BLaER1 (cell line): ENCODE measurements at regions not wholly inside any gene's neighbourhood (a gene's known extent, or its start where the extent isn't known, plus 50 kb on each side); places are given as distances from the start of the nearest gene placed in this dataset.

Source experiments
- H3K27ac ChIP-seq: shearing (Covaris generic); formaldehyde crosslinking; 2 replicates; pipeline ENCODE4 v1.8.1; 2022
- H3K27me3 ChIP-seq: shearing (Covaris generic); formaldehyde crosslinking; 2 replicates; pipeline ENCODE4 v1.8.1; 2022
- H3K36me3 ChIP-seq: shearing (Covaris generic); formaldehyde crosslinking; 2 replicates; pipeline ENCODE4 v1.8.1; 2022
- H3K4me1 ChIP-seq: shearing (Covaris generic); formaldehyde crosslinking; 2 replicates; pipeline ENCODE4 v1.8.1; 2022
- H3K4me2 ChIP-seq: shearing (Covaris generic); formaldehyde crosslinking; 2 replicates; pipeline ENCODE4 v1.8.1; 2022
- H3K4me3 ChIP-seq: shearing (Covaris generic); formaldehyde crosslinking; 2 replicates; pipeline ENCODE4 v1.8.1; 2022
- H3K9ac ChIP-seq: shearing (Covaris generic); formaldehyde crosslinking; 2 replicates; pipeline ENCODE4 v1.8.1; 2022
- H3K9me3 ChIP-seq: shearing (Covaris generic); formaldehyde crosslinking; 2 replicates; pipeline ENCODE4 v1.8.1; 2022
- H4K20me1 ChIP-seq: shearing (Covaris generic); formaldehyde crosslinking; 2 replicates; pipeline ENCODE4 v1.8.1; 2022
- Cebpa-rat ChIP-seq: shearing (Covaris generic); IDR thresholded peaks from 2 replicates; pipeline ENCODE4 v1.8.1; 2022

DNA sequence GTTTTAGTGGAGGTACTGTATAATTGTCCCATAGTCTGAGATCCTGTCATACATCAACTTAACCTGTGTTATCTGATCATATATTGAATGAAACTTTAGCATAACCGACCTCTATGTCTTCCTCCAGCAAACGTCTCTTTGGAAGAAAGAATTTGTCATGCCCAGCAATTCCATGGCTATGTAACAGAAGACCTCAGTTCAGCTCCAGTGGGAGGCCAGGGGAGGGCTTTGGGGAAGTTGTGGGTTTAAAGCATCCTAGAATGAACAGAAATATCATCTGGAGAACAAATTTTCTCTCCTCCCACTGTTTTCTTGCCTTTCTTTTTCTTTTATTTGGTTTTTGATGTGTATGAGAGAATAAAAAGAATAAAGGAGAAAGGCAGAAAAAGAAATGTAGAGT, 164.5 kb downstream of the GAS1 start:
- Histone ChIP-seq H3K9me3 (no peaks in the 10 kb centered on the region), H3K36me3 (no peaks in the 10 kb centered on the region), H3K27me3 (no peaks in the 10 kb centered on the region), H3K9ac (no peak overlapping the region), H3K4me1 (no peaks in the 10 kb centered on the region), H4K20me1 (no peaks in the 10 kb centered on the region), H3K4me3 (no peak overlapping the region), H3K27ac (no peak overlapping the region), H3K4me2 (no peak overlapping the region)
- no peak for TF ChIP-seq Cebpa-rat

DNA sequence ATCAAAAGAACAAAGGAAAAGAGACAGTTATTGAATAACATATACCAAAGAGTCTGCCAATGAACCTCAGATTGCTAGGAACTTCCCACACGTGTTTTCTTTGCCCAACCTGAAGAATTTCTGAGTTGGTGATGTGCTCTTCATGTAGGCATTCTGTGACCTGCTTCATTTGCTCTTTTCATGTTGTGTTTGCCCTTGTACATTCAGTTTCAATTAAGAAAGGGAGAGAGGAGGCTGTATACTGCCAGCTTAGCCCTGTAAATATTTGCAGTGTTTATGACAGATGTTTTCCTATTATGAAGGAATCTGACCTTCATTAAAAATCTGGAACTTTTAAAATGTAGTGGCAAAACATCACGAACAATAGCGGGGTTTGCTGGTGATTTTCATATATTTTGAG, 168.5 kb downstream of the GAS1 start:
- H3K9me3 ChIP-seq: no peaks in the 10 kb centered on the region
- H3K9ac ChIP-seq: no peak overlapping the region
- no peak for TF ChIP-seq Cebpa-rat
- H3K4me3 ChIP-seq: no peak overlapping the region
- no peaks in the 10 kb centered on the region for H3K4me1 ChIP-seq
- H3K4me2 ChIP-seq: no peak overlapping the region
- no peak overlapping the region for H3K27ac ChIP-seq
- no peaks in the 10 kb centered on the region for H4K20me1 ChIP-seq
- no peaks in the 10 kb centered on the region for H3K36me3 ChIP-seq
- no peaks in the 10 kb centered on the region for H3K27me3 ChIP-seq

DNA sequence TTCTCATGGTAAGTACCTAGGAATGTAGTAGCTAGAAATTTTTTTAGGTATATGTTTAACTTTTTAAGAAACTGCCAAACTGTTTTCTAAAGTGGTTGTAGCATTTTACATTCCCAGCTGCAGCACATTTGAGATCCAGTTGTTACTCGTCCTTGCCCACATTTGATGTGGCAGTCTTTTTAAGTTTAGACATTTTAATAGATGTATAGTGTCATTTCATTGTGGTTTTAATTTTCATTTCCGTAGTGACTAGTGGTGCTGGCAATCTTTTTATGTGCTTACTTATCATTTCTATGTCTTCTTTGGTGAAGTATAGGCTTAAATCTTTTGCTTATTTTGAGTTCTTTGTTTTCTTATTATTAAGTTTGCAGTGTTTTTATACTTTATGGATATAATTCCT, 171.6 kb downstream of the GAS1 start:
- Histone ChIP-seq H3K36me3 (no peaks in the 10 kb centered on the region), H3K9me3 (no peaks in the 10 kb centered on the region)
- no peak for TF ChIP-seq Cebpa-rat

DNA sequence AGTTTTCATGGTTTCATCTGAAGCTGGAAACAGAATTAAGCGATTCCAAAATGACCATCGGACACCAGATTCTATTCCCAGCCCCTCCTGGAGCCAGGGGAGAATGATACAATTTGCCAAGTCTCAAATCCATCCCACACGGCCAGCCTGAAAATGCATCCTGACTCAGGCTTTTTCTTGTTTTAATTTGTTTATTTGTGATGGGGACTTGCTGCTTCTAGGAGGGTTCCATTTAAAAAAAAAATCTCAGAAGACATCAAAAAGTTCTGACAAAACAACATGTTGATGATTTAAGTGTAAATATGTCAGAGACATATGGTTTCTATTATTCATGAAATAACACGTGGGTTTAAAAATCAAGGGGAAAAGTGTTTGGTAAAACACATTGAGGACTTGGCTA, 173.2 kb downstream of the GAS1 start:
- Histone ChIP-seq H4K20me1 (no peaks in the 10 kb centered on the region), H3K9me3 (no peaks in the 10 kb centered on the region), H3K27me3 (no peaks in the 10 kb centered on the region), H3K36me3 (no peaks in the 10 kb centered on the region), H3K4me2 (no peak overlapping the region), H3K4me1 (no peaks in the 10 kb centered on the region), H3K9ac (no peak overlapping the region), H3K4me3 (no peak overlapping the region), H3K27ac (no peak overlapping the region)
- TF ChIP-seq Cebpa-rat: no peak

More for the DNA sequence above, 171.6 kb downstream of the GAS1 start:
- no peaks in the 10 kb centered on the region for H3K27me3 ChIP-seq
- no peak overlapping the region for H3K4me2 ChIP-seq
- no peak overlapping the region for H3K4me3 ChIP-seq
- no peak overlapping the region for H3K27ac ChIP-seq
- H3K4me1 ChIP-seq: no peaks in the 10 kb centered on the region
- no peak overlapping the region for H3K9ac ChIP-seq
- no peaks in the 10 kb centered on the region for H4K20me1 ChIP-seq

DNA sequence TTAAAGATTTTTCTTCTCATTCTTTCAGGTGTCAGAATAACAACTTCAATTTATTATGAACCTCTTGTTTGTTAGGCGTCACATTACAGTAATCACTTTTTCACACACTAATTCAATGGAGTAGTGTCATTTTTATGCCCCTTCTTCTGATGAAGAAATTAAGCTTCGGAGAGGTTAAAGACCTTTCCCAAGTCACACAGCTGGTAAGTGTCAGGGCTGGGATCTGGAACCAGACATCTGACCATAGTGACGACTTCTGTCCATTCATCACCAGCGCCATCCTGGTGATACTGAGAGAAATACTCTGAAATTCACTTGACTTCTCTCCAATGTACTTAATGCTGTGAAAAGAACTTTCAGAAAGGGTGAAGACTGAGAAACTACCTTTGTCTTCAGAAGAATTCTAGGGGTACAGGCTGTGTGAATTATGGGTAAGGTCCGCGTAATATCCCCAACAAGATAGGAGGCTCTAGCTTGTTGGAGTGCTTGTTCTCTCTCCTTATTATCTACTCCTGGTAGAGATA, 173.8 kb downstream of the GAS1 start:
- no peaks in the 10 kb centered on the region for H3K36me3 ChIP-seq
- no peak overlapping the region for H3K9ac ChIP-seq
- no peaks in the 10 kb centered on the region for H4K20me1 ChIP-seq
- no peaks in the 10 kb centered on the region for H3K9me3 ChIP-seq
- no peak overlapping the region for H3K4me3 ChIP-seq
- H3K4me2 ChIP-seq: no peak overlapping the region
- no peaks in the 10 kb centered on the region for H3K27me3 ChIP-seq
- no peak for TF ChIP-seq Cebpa-rat
- no peak overlapping the region for H3K27ac ChIP-seq
- H3K4me1 ChIP-seq: no peaks in the 10 kb centered on the region

DNA sequence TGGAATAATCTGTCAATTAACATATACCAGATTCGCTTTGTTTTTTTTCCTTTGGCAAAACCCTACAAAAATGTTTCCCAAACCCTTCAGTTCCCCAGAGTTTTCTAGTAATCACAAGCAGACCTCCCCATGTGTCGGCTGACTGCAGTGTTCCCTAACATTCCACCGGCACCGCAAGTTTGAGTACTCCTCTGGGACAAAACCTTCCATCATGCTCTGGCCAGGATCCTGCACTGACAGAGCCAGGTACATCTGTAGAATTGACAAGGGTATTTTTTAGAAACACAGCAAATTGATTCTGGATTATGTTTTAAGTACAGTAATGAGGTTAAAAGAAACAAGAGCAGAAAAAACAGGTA, 174.7 kb downstream of the GAS1 start:
- TF ChIP-seq Cebpa-rat: no peak
- no peaks in the 10 kb centered on the region for H3K27me3 ChIP-seq
- H3K27ac ChIP-seq: no peak overlapping the region
- no peaks in the 10 kb centered on the region for H3K4me1 ChIP-seq
- no peaks in the 10 kb centered on the region for H3K9me3 ChIP-seq
- H3K4me3 ChIP-seq: no peak overlapping the region
- H4K20me1 ChIP-seq: no peaks in the 10 kb centered on the region
- H3K9ac ChIP-seq: no peak overlapping the region
- H3K4me2 ChIP-seq: no peak overlapping the region
- H3K36me3 ChIP-seq: no peaks in the 10 kb centered on the region

DNA sequence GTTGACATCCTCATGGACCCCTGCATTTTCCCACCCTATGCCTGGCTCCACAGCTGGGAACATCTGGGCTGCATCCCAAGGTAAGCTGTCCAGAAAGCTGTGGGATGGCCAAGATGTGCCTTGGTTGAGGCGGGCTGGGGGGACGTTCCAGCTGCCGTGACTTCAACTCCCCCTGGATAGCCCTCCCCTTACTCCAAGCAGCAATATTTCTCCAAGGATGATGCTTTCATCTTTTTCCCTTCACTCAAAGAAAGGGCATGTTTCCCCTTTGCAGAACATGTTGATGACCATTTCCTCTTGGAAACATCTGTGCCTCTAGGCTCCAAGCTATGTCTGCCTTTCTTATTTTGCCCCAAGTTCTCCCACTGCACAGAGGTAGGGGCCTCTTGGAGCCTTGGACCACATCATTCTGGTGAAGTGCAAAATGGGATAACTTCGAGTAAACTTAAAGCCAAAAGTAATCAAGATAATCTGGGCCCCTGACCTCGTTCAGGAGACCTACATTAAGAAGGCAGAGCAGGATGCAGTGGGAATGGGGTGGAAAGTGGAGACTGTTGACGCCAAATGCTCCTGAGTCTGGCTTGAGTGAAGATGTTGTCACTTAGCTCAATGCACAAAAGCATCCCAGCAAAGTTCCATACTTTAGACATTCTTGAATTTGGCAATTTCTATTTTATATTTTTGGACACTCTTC, 175.2 kb downstream of the GAS1 start:
- H3K9ac ChIP-seq: no peak overlapping the region
- no peaks in the 10 kb centered on the region for H3K36me3 ChIP-seq
- no peak overlapping the region for H3K4me3 ChIP-seq
- TF ChIP-seq Cebpa-rat: no peak
- H3K27ac ChIP-seq: no peak overlapping the region
- H3K4me1 ChIP-seq: no peaks in the 10 kb centered on the region
- H3K4me2 ChIP-seq: no peak overlapping the region
- H4K20me1 ChIP-seq: no peaks in the 10 kb centered on the region
- no peaks in the 10 kb centered on the region for H3K9me3 ChIP-seq
- no peaks in the 10 kb centered on the region for H3K27me3 ChIP-seq

DNA sequence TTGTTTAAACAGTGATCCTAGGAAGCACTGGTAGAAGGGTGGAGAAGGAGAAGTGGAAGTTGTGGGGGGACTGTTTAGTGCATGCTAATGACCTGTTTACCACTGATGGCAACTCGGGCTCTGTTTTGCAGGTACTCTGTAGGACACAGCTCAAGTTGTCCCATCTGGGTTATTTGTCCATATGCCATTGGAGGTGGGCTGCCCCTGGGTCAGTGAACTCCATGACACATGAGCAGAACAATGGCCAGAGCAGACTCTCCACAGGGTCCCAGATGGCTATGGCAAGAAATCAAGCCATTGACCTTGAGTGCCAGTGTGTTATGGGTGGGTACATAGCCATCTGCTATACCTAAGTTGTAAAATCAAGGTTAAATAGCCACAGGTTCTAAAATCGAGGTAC, 175.9 kb downstream of the GAS1 start:
- no peak overlapping the region for H3K27ac ChIP-seq
- H3K4me1 ChIP-seq: 0 out of 2 replicates have a peak, but pooled peaks cover under 1% of the 10 kb centered on the region
- TF ChIP-seq Cebpa-rat: no peak
- no peaks in the 10 kb centered on the region for H3K36me3 ChIP-seq
- no peaks in the 10 kb centered on the region for H4K20me1 ChIP-seq
- no peak overlapping the region for H3K4me2 ChIP-seq
- no peak overlapping the region for H3K4me3 ChIP-seq
- H3K27me3 ChIP-seq: no peaks in the 10 kb centered on the region
- no peak overlapping the region for H3K9ac ChIP-seq
- no peaks in the 10 kb centered on the region for H3K9me3 ChIP-seq

DNA sequence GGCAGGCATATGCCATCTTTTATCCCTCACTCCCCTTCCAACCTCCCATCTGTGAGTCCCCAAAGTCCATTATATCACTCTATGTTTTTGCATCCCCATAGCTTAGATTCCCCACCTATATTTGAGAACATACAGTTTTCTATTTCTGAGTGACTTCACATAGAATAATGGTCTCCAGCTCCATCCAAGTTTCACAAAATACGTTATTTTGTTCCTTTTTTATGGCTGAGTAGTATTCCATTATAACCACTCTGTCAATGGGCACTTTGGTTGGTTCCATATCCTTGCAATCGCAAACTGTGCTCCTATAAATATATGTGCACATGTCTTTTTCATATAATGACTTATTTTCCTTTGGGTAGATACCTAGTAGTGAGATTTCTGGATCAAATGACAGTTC, 178.6 kb downstream of the GAS1 start:
- H3K36me3 ChIP-seq: no peaks in the 10 kb centered on the region
- no peak for TF ChIP-seq Cebpa-rat
- H3K9ac ChIP-seq: no peak overlapping the region

DNA sequence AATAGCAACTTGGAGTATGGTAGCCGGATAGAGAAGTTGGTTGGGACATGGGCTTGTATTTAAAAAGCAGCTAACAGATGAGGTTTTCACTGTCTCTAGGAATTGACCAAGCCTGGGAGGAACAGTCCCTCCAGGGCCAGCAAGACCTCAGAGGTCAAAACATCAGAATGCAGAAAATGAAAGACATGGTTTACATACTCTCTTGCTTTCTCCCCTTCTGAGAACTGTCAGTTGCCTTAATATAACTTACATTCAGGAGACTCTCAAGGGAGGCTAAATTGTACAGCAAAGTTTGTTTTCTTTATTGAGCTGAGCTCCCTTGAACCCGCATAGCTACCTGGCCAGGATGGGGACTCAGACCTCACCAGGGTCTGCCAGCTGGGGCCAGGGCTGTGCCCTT, 179.3 kb downstream of the GAS1 start:
- no peak overlapping the region for H3K4me3 ChIP-seq
- H3K4me1 ChIP-seq: peaks cover 7% of the 10 kb centered on the region; the same call in 1 of the 2 replicates
- H3K27ac ChIP-seq: no peak overlapping the region
- no peaks in the 10 kb centered on the region for H3K27me3 ChIP-seq
- no peak for TF ChIP-seq Cebpa-rat
- no peaks in the 10 kb centered on the region for H3K36me3 ChIP-seq
- no peaks in the 10 kb centered on the region for H4K20me1 ChIP-seq
- H3K9me3 ChIP-seq: no peaks in the 10 kb centered on the region
- H3K9ac ChIP-seq: no peak overlapping the region
- no peak overlapping the region for H3K4me2 ChIP-seq

More for the DNA sequence above, 178.6 kb downstream of the GAS1 start:
- peaks cover 7% of the 10 kb centered on the region; the same call in 1 of the 2 replicates for H3K4me1 ChIP-seq
- H3K9me3 ChIP-seq: no peaks in the 10 kb centered on the region
- no peaks in the 10 kb centered on the region for H3K27me3 ChIP-seq
- H3K4me3 ChIP-seq: no peak overlapping the region
- H3K27ac ChIP-seq: no peak overlapping the region
- H3K4me2 ChIP-seq: no peak overlapping the region
- H4K20me1 ChIP-seq: no peaks in the 10 kb centered on the region
